Motor neuron (in vitro differentiated cells): ENCODE measurements at regions not wholly inside any gene's neighbourhood (a gene's known extent, or its start where the extent isn't known, plus 50 kb on each side); places are given as distances from the start of the nearest gene placed in this dataset.

Experiments
- ATAC-seq, 8 experiments: fragments of 200-7000 bp; cut with Tn5 transposase; replicated peaks in 6 of 8; 2 replicates each; pipeline ENCODE4 v1.8.0; 2021; ENCODE audit warnings: mild to moderate bottlenecking in 8 of 8, moderate library complexity in 8 of 8
- H3K27ac ChIP-seq, 2 donors: fragments of 250-450 bp; sonication (Bioruptor Pico); 2 replicates each; pipeline ENCODE4 v1.9.0; 2021; ENCODE audit warnings: antibody characterized with exemption in 2 of 2, mild to moderate bottlenecking in 2 of 2, moderate library complexity in 1 of 2
- H3K4me1 ChIP-seq, 2 donors: fragments of 250-450 bp; sonication (Bioruptor Pico); replicated peaks in 1 of 2; 2 replicates each; pipeline ENCODE4 v1.6.1; 2021; ENCODE audit warnings: antibody characterized with exemption in 2 of 2, mild to moderate bottlenecking in 2 of 2, moderate library complexity in 1 of 2
- H3K4me3 ChIP-seq, 5 donors: fragments of 250-450 bp; sonication (Bioruptor Pico); 2 replicates each; pipeline ENCODE4 v1.9.0; 2021; ENCODE audit warnings: antibody characterized with exemption in 5 of 5, mild to moderate bottlenecking in 5 of 5, moderate library complexity in 4 of 5
- WGBS, 10 experiments: fragments of 450-650 bp; shearing (Covaris generic); methylation state at CpG; one replicate each; pipeline ENCODE4 v1.0.0; 2022; 5-methylcytosine and 5-hydroxymethylcytosine counted together
- in situ Hi-C, 9 experiments: fragments of 400-800 bp; cut with MboI; loops; one replicate each; pipeline ENCODE4 v1.15.0; 2021; ENCODE audit warnings: low sequenced_read_pairs in 9 of 9, low pct_unique_long_range_greater_than_20kb in 2 of 9; ENCODE audit not compliant: unreplicated experiment in 9 of 9

- H3K4me1 ChIP-seq: peaks cover 6 to 8% of the 10 kb centered on the region in 2 donors
- H3K27ac ChIP-seq: no peak overlapping the region
- in situ Hi-C loops: no loop called here
- WGBS, 10 experiments: 0 to 38% (median 22%) methylated on average over 1 to 2 of the region's 2 CpGs
- ATAC-seq: no peak
- no peak overlapping the region for H3K4me3 ChIP-seq
Observed at GRCh38 chr7:9201928-9202327, 768.5 kb downstream of the NXPH1 start.

- in situ Hi-C loops: no loop called here
- no peak for ATAC-seq
- H3K4me1 ChIP-seq: peaks cover 6 to 8% of the 10 kb centered on the region in 2 donors
- no peak overlapping the region for H3K4me3 ChIP-seq
- no peak overlapping the region for H3K27ac ChIP-seq
- 0 to 89% (median 52%) methylated on average over 1 of the region's 1 CpG; no CpG with 5 or more reads in 2 of the 10 experiments for WGBS, 10 experiments
Observed at GRCh38 chr7:9204571-9204970, 771.2 kb downstream of the NXPH1 start.

- no peak overlapping the region for H3K27ac ChIP-seq
- no peaks in the 10 kb centered on the region for H3K4me1 ChIP-seq
- ATAC-seq: no peak
- WGBS, 10 experiments: 7 to 100% (median 69%) methylated on average over 1 to 3 of the region's 3 CpGs
- in situ Hi-C loops: no loop called here
- H3K4me3 ChIP-seq: no peak overlapping the region
Observed at GRCh38 chr7:9210114-9210513, 776.7 kb downstream of the NXPH1 start.

- H3K4me1 ChIP-seq: no peaks in the 10 kb centered on the region
- no peak overlapping the region for H3K4me3 ChIP-seq
- in situ Hi-C loops: no loop called here
- ATAC-seq: peak in 1 of 8 experiments; percentile 55
- no peak overlapping the region for H3K27ac ChIP-seq
- WGBS, 10 experiments: 0 to 100% (median 72%) methylated on average over 1 of the region's 1 CpG; no CpG with 5 or more reads in 2 of the 10 experiments
Observed at GRCh38 chr7:9217204-9217603, 783.8 kb downstream of the NXPH1 start.

GRCh38 chr7:9226500-9226899 lies 793.1 kb downstream of the NXPH1 start:
- in situ Hi-C loops: no loop called here
- no peak overlapping the region for H3K27ac ChIP-seq
- no peak overlapping the region for H3K4me3 ChIP-seq
- WGBS, 10 experiments: 0 to 100% (median 81%) methylated on average over 1 to 4 of the region's 4 CpGs; no CpG with 5 or more reads in 1 of the 10 experiments
- H3K4me1 ChIP-seq: peaks cover 0 to 4% of the 10 kb centered on the region in 2 donors
- no peak for ATAC-seq

- WGBS, 10 experiments: 0 to 100% (median 21%) methylated on average over 1 to 7 of the region's 7 CpGs; no CpG with 5 or more reads in 2 of the 10 experiments
- Histone ChIP-seq H3K4me3 (no peak overlapping the region), H3K27ac (no peak overlapping the region)
Observed at GRCh38 chr7:9231630-9232121, 798.3 kb downstream of the NXPH1 start.

GRCh38 chr7:9240001-9240400 lies 806.6 kb downstream of the NXPH1 start:
- Histone ChIP-seq H3K4me1 (no peaks in the 10 kb centered on the region), H3K27ac (no peak overlapping the region), H3K4me3 (no peak overlapping the region)
- no peak for ATAC-seq
- in situ Hi-C loops: no loop called here

More at GRCh38 chr7:9231630-9232121, 798.3 kb downstream of the NXPH1 start:
- peak in 5 of 8 experiments; percentile 55 to 78 (median 74) for ATAC-seq
- H3K4me1 ChIP-seq: peaks cover 0 to 16% of the 10 kb centered on the region in 2 donors
- in situ Hi-C loops: no loop called here

GRCh38 chr7:9241826-9242225 lies 808.4 kb downstream of the NXPH1 start:
- no peak overlapping the region for H3K27ac ChIP-seq
- in situ Hi-C loops: no loop called here
- WGBS, 10 experiments: 0 to 100% (median 73%) methylated on average over 1 of the region's 1 CpG; no CpG with 5 or more reads in 2 of the 10 experiments
- H3K4me3 ChIP-seq: no peak overlapping the region
- no peaks in the 10 kb centered on the region for H3K4me1 ChIP-seq
- no peak for ATAC-seq

- in situ Hi-C loops: no loop called here
- ATAC-seq: no peak
- Histone ChIP-seq H3K4me1 (no peaks in the 10 kb centered on the region), H3K27ac (no peak overlapping the region), H3K4me3 (no peak overlapping the region)
- 0 to 100% (median 81%) methylated on average over 1 to 3 of the region's 3 CpGs for WGBS, 10 experiments
Observed at GRCh38 chr7:9242636-9243035, 809.2 kb downstream of the NXPH1 start.

GRCh38 chr7:9250876-9251275 lies 817.5 kb downstream of the NXPH1 start:
- H3K4me3 ChIP-seq: no peak overlapping the region
- H3K27ac ChIP-seq: no peak overlapping the region
- 17 to 80% (median 70%) methylated on average over 1 to 2 of the region's 4 CpGs; no CpG with 5 or more reads in 5 of the 10 experiments for WGBS, 10 experiments
- in situ Hi-C loops: no loop called here
- H3K4me1 ChIP-seq: no peaks in the 10 kb centered on the region
- ATAC-seq: no peak

- H3K27ac ChIP-seq: no peak overlapping the region
- WGBS, 10 experiments: 0 to 100% (median 70%) methylated on average over 1 to 3 of the region's 3 CpGs
- H3K4me1 ChIP-seq: no peaks in the 10 kb centered on the region
- in situ Hi-C loops: no loop called here
- ATAC-seq: no peak
- no peak overlapping the region for H3K4me3 ChIP-seq
Observed at GRCh38 chr7:9264395-9264794, 831.0 kb downstream of the NXPH1 start.

GRCh38 chr7:9280088-9280487 lies 846.7 kb downstream of the NXPH1 start:
- no peak for ATAC-seq
- in situ Hi-C loops: no loop called here
- Histone ChIP-seq H3K4me3 (no peak overlapping the region), H3K27ac (no peak overlapping the region), H3K4me1 (no peaks in the 10 kb centered on the region)

- WGBS, 10 experiments: 0 to 100% (median 50%) methylated on average over 1 to 2 of the region's 2 CpGs; no CpG with 5 or more reads in 3 of the 10 experiments
- in situ Hi-C loops: no loop called here
- no peak for ATAC-seq
- no peaks in the 10 kb centered on the region for H3K4me1 ChIP-seq
- H3K4me3 ChIP-seq: no peak overlapping the region
- H3K27ac ChIP-seq: no peak overlapping the region
Observed at GRCh38 chr7:9283246-9283645, 849.8 kb downstream of the NXPH1 start.

GRCh38 chr7:9302436-9302835 lies 869.0 kb downstream of the NXPH1 start:
- WGBS, 10 experiments: 5 to 91% (median 70%) methylated on average over 2 to 4 of the region's 4 CpGs; no CpG with 5 or more reads in 3 of the 10 experiments
- in situ Hi-C loops: no loop called here

More at GRCh38 chr7:9302436-9302835, 869.0 kb downstream of the NXPH1 start:
- H3K4me3 ChIP-seq: no peak overlapping the region
- no peak for ATAC-seq
- H3K4me1 ChIP-seq: no peaks in the 10 kb centered on the region
- no peak overlapping the region for H3K27ac ChIP-seq
